OCI-LY7 (cell line): ENCODE measurements at regions not wholly inside any gene's neighbourhood (a gene's known extent, or its start where the extent isn't known, plus 50 kb on each side); places are given as distances from the start of the nearest gene placed in this dataset.

Experiments
- BruUV-seq: library from RNA; stranded (reverse); fragments of 400-500 nt; replicated peaks from 2 replicates; lab custom pipeline; 2021; lab: Mats Ljungman, UMichigan
- CTCF ChIA-PET: fragments of 300-600 bp; sonication (Branson Sonifier 250); formaldehyde crosslinking; loops from one replicate; lab custom pipeline; 2022; ENCODE audit warnings: antibody characterized with exemption; ENCODE audit not compliant: unreplicated experiment; lab: Charles Lee
- POLR2A ChIA-PET: fragments of 300-600 bp; sonication (Branson Sonifier 250); formaldehyde crosslinking; loops from one replicate; lab custom pipeline; 2022; ENCODE audit warnings: antibody characterized with exemption; lab: Charles Lee
- DNase-seq: peaks from one replicate; pipeline ENCODE4 v3.0.0-alpha.2; 2015; ENCODE audit warnings: low spot score
- H2AFZ ChIP-seq: fragments of 200-600 bp; sonication (generic), shearing (Covaris generic); 2 replicates; pipeline ENCODE4 v1.6.1; 2014; ENCODE audit warnings: mild to moderate bottlenecking, antibody characterized with exemption, low read length, moderate library complexity
- H3K27ac ChIP-seq: fragments of 200-600 bp; sonication (generic); 2 replicates; pipeline ENCODE4 v1.5.1; 2014; ENCODE audit warnings: mixed run types, low read depth, mild to moderate bottlenecking, moderate library complexity, low read length, inconsistent platforms; ENCODE audit not compliant: poor library complexity, severe bottlenecking
- H3K36me3 ChIP-seq: fragments of 200-600 bp; sonication (generic); 2 replicates; pipeline ENCODE4 v1.6.1; 2014; ENCODE audit warnings: mild to moderate bottlenecking, antibody characterized with exemption, low read length, moderate library complexity, mixed read lengths; ENCODE audit not compliant: insufficient read depth
- H3K4me1 ChIP-seq: fragments of 200-600 bp; sonication (generic); 2 replicates; pipeline ENCODE4 v1.5.1; 2014; ENCODE audit warnings: mild to moderate bottlenecking, low read length; ENCODE audit not compliant: insufficient read depth, poor library complexity, severe bottlenecking
- H3K4me2 ChIP-seq: fragments of 200-600 bp; sonication (generic); 2 replicates; pipeline ENCODE4 v1.6.1; 2014; ENCODE audit warnings: mild to moderate bottlenecking, low read length
- H3K4me3 ChIP-seq: fragments of 200-600 bp; sonication (generic); 2 replicates; pipeline ENCODE4 v1.5.1; 2014; ENCODE audit warnings: mild to moderate bottlenecking, low read depth, low read length; ENCODE audit not compliant: poor library complexity, severe bottlenecking
- H3K79me2 ChIP-seq: fragments of 200-600 bp; sonication (generic); 2 replicates; pipeline ENCODE4 v1.6.1; 2016; ENCODE audit warnings: low read depth, mild to moderate bottlenecking, low read length, moderate library complexity, mixed read lengths; ENCODE audit not compliant: insufficient read depth
- H3K9me2 ChIP-seq: fragments of 200-600 bp; sonication (generic); 2 replicates; pipeline ENCODE4 v1.6.1; 2016; ENCODE audit warnings: mild to moderate bottlenecking, low read length, mixed read lengths; ENCODE audit not compliant: insufficient read depth
- H3K9me3 ChIP-seq: fragments of 200-600 bp; sonication (generic); 2 replicates; pipeline ENCODE4 v1.6.1; 2014; ENCODE audit warnings: mild to moderate bottlenecking, mixed run types, low read length, mixed read lengths
- H4K20me1 ChIP-seq: fragments of 200-600 bp; sonication (generic); 2 replicates; pipeline ENCODE4 v1.6.1; 2014; ENCODE audit warnings: mild to moderate bottlenecking, antibody characterized with exemption, low read length, moderate library complexity, mixed read lengths; ENCODE audit not compliant: insufficient read depth
- CTCF ChIP-seq: fragments of 200-600 bp; sonication (generic); conservative IDR thresholded peaks from 2 replicates; pipeline ENCODE4 v1.5.1; 2014; ENCODE audit warnings: mild to moderate bottlenecking, antibody characterized with exemption, low read length, moderate library complexity, mixed read lengths
- EZH2phosphoT487 ChIP-seq: fragments of 200-600 bp; sonication (generic); IDR thresholded peaks from 2 replicates; pipeline ENCODE4 v1.6.1; 2018; ENCODE audit warnings: low read depth, borderline replicate concordance, mild to moderate bottlenecking, mixed run types, antibody characterized with exemption, low read length, moderate library complexity, mixed read lengths
- intact Hi-C: fragments of 100-400 bp; cut with micrococcal nuclease; formaldehyde crosslinking; loops from one replicate; pipeline ENCODE4 v1.10.0; 2022; ENCODE audit not compliant: unreplicated experiment

- BruUV-seq: no TSS peak
- no peak overlapping the region for H3K4me2 ChIP-seq
- H3K4me3 ChIP-seq: no peak overlapping the region
- POLR2A ChIA-PET: no interaction called here
- H4K20me1 ChIP-seq: no peaks in the 10 kb centered on the region
- H3K79me2 ChIP-seq: no peaks in the 10 kb centered on the region
- intact Hi-C loops: no loop called here
- CTCF ChIA-PET: no interaction called here
- no peaks in the 10 kb centered on the region for H3K9me3 ChIP-seq
- no peaks in the 10 kb centered on the region for H3K9me2 ChIP-seq
- no peaks in the 10 kb centered on the region for H3K36me3 ChIP-seq
- DNase-seq: no peak
- TF ChIP-seq CTCF (no peak), EZH2phosphoT487 (no peak)
- H3K27ac ChIP-seq: no peak overlapping the region
- no peaks in the 10 kb centered on the region for H3K4me1 ChIP-seq
- H2AFZ ChIP-seq: no peak overlapping the region
These were observed 151.9 kb upstream of the TANK start for GRCh38 chr2:161008311-161008710.

- H3K27ac ChIP-seq: no peak overlapping the region
- H3K9me2 ChIP-seq: no peaks in the 10 kb centered on the region
- H4K20me1 ChIP-seq: no peaks in the 10 kb centered on the region
- BruUV-seq: no TSS peak
- no peaks in the 10 kb centered on the region for H3K79me2 ChIP-seq
- no peak overlapping the region for H3K4me2 ChIP-seq
- H3K36me3 ChIP-seq: no peaks in the 10 kb centered on the region
- H2AFZ ChIP-seq: no peak overlapping the region
- ChIA-PET CTCF (no interaction called here), POLR2A (no interaction called here)
- no peaks in the 10 kb centered on the region for H3K9me3 ChIP-seq
- TF ChIP-seq EZH2phosphoT487 (no peak), CTCF (no peak)
- no peak for DNase-seq
- H3K4me3 ChIP-seq: no peak overlapping the region
- no peaks in the 10 kb centered on the region for H3K4me1 ChIP-seq
- intact Hi-C loops: no loop called here
These were observed 149.7 kb upstream of the TANK start for GRCh38 chr2:161010503-161011015.

GRCh38 chr2:161017780-161018470, 142.3 kb upstream of the TANK start:
- H3K4me3 ChIP-seq: no peak overlapping the region
- BruUV-seq: no TSS peak
- H3K27ac ChIP-seq: no peak overlapping the region
- ChIA-PET CTCF (interaction anchor here (1.0 kb wide), 1 partner anchor 334 kb away, joined by 3 read pairs; no protein-coding TSS in a partner anchor), POLR2A (no interaction called here)
- TF ChIP-seq EZH2phosphoT487 (no peak), CTCF (no peak)
- no peak overlapping the region for H2AFZ ChIP-seq
- DNase-seq: no peak
- intact Hi-C loops: no loop called here
- H4K20me1 ChIP-seq: no peaks in the 10 kb centered on the region
- no peaks in the 10 kb centered on the region for H3K4me1 ChIP-seq
- H3K9me2 ChIP-seq: no peaks in the 10 kb centered on the region
- no peaks in the 10 kb centered on the region for H3K9me3 ChIP-seq
- no peaks in the 10 kb centered on the region for H3K36me3 ChIP-seq
- no peak overlapping the region for H3K4me2 ChIP-seq
- H3K79me2 ChIP-seq: no peaks in the 10 kb centered on the region
